Activated CD8-positive, alpha-beta T cell treated with anti-CD3 and anti-CD28 coated beads for 36 hours (primary cell): ENCODE measurements at regions not wholly inside any gene's neighbourhood (a gene's known extent, or its start where the extent isn't known, plus 50 kb on each side); places are given as distances from the start of the nearest gene placed in this dataset.

Experiments used
- ATAC-seq: fragments of 200-7000 bp; cut with Tn5 transposase; one replicate; pipeline ENCODE4 v1.10.0; 2021; ENCODE audit warnings: mild to moderate bottlenecking, moderate library complexity
- CTCF ChIA-PET: fragments of 350-600 bp; sonication (Branson Sonifier 250); formaldehyde crosslinking; loops from one replicate; lab custom pipeline; 2021; ENCODE audit warnings: antibody characterized with exemption; lab: Charles Lee
- POLR2A ChIA-PET: fragments of 350-600 bp; sonication (Branson Sonifier 250); formaldehyde crosslinking; loops from one replicate; lab custom pipeline; 2021; ENCODE audit warnings: antibody characterized with exemption; lab: Charles Lee
- DNase-seq: peaks from one replicate; pipeline ENCODE4 v3.0.0-alpha.2; 2020
- H3K27ac Mint-ChIP-seq: one replicate; pipeline ENCODE4 v1.8.0; 2021; ENCODE audit warnings: mild to moderate bottlenecking, mixed read lengths
- H3K27me3 Mint-ChIP-seq: one replicate; pipeline ENCODE4 v1.8.0; 2021; ENCODE audit warnings: mixed read lengths
- H3K36me3 Mint-ChIP-seq: one replicate; pipeline ENCODE4 v1.8.0; 2021; ENCODE audit warnings: low read depth, mixed read lengths
- H3K4me1 Mint-ChIP-seq: one replicate; pipeline ENCODE4 v1.8.0; 2021; ENCODE audit warnings: low read depth, mixed read lengths
- H3K4me3 Mint-ChIP-seq: one replicate; pipeline ENCODE4 v1.8.0; 2021; ENCODE audit warnings: mild to moderate bottlenecking, moderate library complexity, mixed read lengths
- H3K9me3 Mint-ChIP-seq: one replicate; pipeline ENCODE4 v1.8.0; 2021; ENCODE audit warnings: mixed read lengths
- CTCF ChIP-seq: fragments of 200-600 bp; IDR thresholded peaks from one replicate; pipeline ENCODE4 v1.8.0; 2022; ENCODE audit warnings: antibody characterized with exemption, mild to moderate bottlenecking
- intact Hi-C: fragments of 100-400 bp; cut with micrococcal nuclease; formaldehyde crosslinking; loops from one replicate; pipeline ENCODE4 v1.10.0; 2022

- TF ChIP-seq CTCF = no peak
- Mint-ChIP-seq H3K4me3 (no peak overlapping the region), H3K9me3 (no peaks in the 10 kb centered on the region), H3K36me3 (no peaks in the 10 kb centered on the region), H3K27ac (no peak overlapping the region), H3K4me1 (peaks cover 11% of the 10 kb centered on the region), H3K27me3 (peaks cover 7% of the 10 kb centered on the region)
- ATAC-seq (no peak), DNase-seq (no peak)
- intact Hi-C loops = loop anchor here (5.0 kb wide), 1 partner anchor 799 kb away; no protein-coding TSS in a partner anchor
- ChIA-PET POLR2A (no interaction called here), CTCF (no interaction called here)
Measured at GRCh38 chr12:105423237-105423636, 92.7 kb downstream of the C12orf75 start.

GRCh38 chr12:105423921-105424320 is 93.4 kb downstream of the C12orf75 start:
- no peak overlapping the region for H3K4me3 Mint-ChIP-seq
- ChIA-PET POLR2A (no interaction called here), CTCF (interaction anchor here (1.2 kb wide), 1 partner anchor 712 kb away, joined by 4 read pairs; no protein-coding TSS in a partner anchor)
- intact Hi-C loops = loop anchor here (5.0 kb wide), 1 partner anchor 798 kb away; no protein-coding TSS in a partner anchor
- H3K27ac Mint-ChIP-seq = no peak overlapping the region
- H3K9me3 Mint-ChIP-seq = no peaks in the 10 kb centered on the region
- TF ChIP-seq CTCF = no peak
- ATAC-seq = no peak
- DNase-seq = no peak
- H3K4me1 Mint-ChIP-seq = peaks cover 11% of the 10 kb centered on the region
- H3K27me3 Mint-ChIP-seq = peaks cover 10% of the 10 kb centered on the region
- H3K36me3 Mint-ChIP-seq = no peaks in the 10 kb centered on the region

GRCh38 chr12:105425254-105426174 is 95.0 kb downstream of the C12orf75 start:
- CTCF ChIA-PET = interaction anchor here (0.5 to 1.2 kb wide), 3 partner anchors 709 to 710 kb away, joined by 3 to 4 read pairs (median 3); no protein-coding TSS in a partner anchor

GRCh38 chr12:105426766-105427165 is 96.3 kb downstream of the C12orf75 start:
- intact Hi-C loops = no loop called here
- Mint-ChIP-seq H3K4me1 (peaks cover 11% of the 10 kb centered on the region), H3K27ac (no peak overlapping the region), H3K27me3 (peaks cover 15% of the 10 kb centered on the region), H3K9me3 (no peaks in the 10 kb centered on the region), H3K4me3 (no peak overlapping the region), H3K36me3 (no peaks in the 10 kb centered on the region)
- no peak for ATAC-seq
- POLR2A ChIA-PET = no interaction called here
- no peak for TF ChIP-seq CTCF
- no peak for DNase-seq
- CTCF ChIA-PET = interaction anchor here (1.1 kb wide), 1 partner anchor 709 kb away, joined by 3 read pairs; no protein-coding TSS in a partner anchor

More at GRCh38 chr12:105425254-105426174, 95.0 kb downstream of the C12orf75 start:
- DNase-seq (no peak), ATAC-seq (no peak)
- no peak overlapping the region for H3K4me3 Mint-ChIP-seq
- no peaks in the 10 kb centered on the region for H3K36me3 Mint-ChIP-seq
- H3K9me3 Mint-ChIP-seq = no peaks in the 10 kb centered on the region
- no peak overlapping the region for H3K27ac Mint-ChIP-seq
- no peak for TF ChIP-seq CTCF
- POLR2A ChIA-PET = no interaction called here
- peaks cover 13% of the 10 kb centered on the region for H3K27me3 Mint-ChIP-seq
- intact Hi-C loops = no loop called here
- H3K4me1 Mint-ChIP-seq = peaks cover 11% of the 10 kb centered on the region

GRCh38 chr12:105427883-105428282 is 97.4 kb downstream of the C12orf75 start:
- CTCF ChIA-PET = interaction anchor here (1.0 kb wide), 1 partner anchor 709 kb away, joined by 3 read pairs; no protein-coding TSS in a partner anchor
- H3K27ac Mint-ChIP-seq = no peak overlapping the region

More at GRCh38 chr12:105427883-105428282, 97.4 kb downstream of the C12orf75 start:
- no peak for TF ChIP-seq CTCF
- ATAC-seq (peak; percentile 74), DNase-seq (peak; percentile 11)
- Mint-ChIP-seq H3K4me3 (no peak overlapping the region), H3K27me3 (peaks cover 15% of the 10 kb centered on the region), H3K9me3 (no peaks in the 10 kb centered on the region), H3K4me1 (peaks cover 11% of the 10 kb centered on the region), H3K36me3 (no peaks in the 10 kb centered on the region)
- POLR2A ChIA-PET = no interaction called here
- intact Hi-C loops = no loop called here
